Muscle of leg (tissue), 3 donors: ENCODE measurements at regions not wholly inside any gene's neighbourhood (a gene's known extent, or its start where the extent isn't known, plus 50 kb on each side); places are given as distances from the start of the nearest gene placed in this dataset.

ENCODE experiments used
- DNase-seq: peaks from one replicate; pipeline ENCODE4 v3.0.0; 2013
- H3K27ac ChIP-seq: one replicate; pipeline ENCODE4 v1.5.1; 2013; ENCODE audit warnings: mild to moderate bottlenecking, low read length, control low read depth
- H3K27me3 ChIP-seq: one replicate; pipeline ENCODE4 v1.6.1; 2013; ENCODE audit warnings: low read length; ENCODE audit not compliant: control insufficient read depth, insufficient read depth
- H3K36me3 ChIP-seq: one replicate; pipeline ENCODE4 v1.6.1; 2013; ENCODE audit warnings: low read length; ENCODE audit not compliant: control insufficient read depth, insufficient read depth
- H3K4me1 ChIP-seq: one replicate; pipeline ENCODE4 v1.6.1; 2013; ENCODE audit warnings: low read length; ENCODE audit not compliant: control insufficient read depth, insufficient read depth
- H3K4me3 ChIP-seq: one replicate; pipeline ENCODE4 v1.5.1; 2013; ENCODE audit warnings: low read length, control low read depth
- H3K9me3 ChIP-seq: replicated peaks from 2 replicates; pipeline ENCODE4 v1.6.1; 2013; ENCODE audit warnings: low read depth, low read length; ENCODE audit not compliant: control insufficient read depth
- WGBS: methylation state at CpG from one replicate; pipeline ENCODE4 v1.1.5; 2013; ENCODE audit warnings: missing lambda C conversion rate; ENCODE audit not compliant: insufficient coverage; 5-methylcytosine and 5-hydroxymethylcytosine counted together

DNA sequence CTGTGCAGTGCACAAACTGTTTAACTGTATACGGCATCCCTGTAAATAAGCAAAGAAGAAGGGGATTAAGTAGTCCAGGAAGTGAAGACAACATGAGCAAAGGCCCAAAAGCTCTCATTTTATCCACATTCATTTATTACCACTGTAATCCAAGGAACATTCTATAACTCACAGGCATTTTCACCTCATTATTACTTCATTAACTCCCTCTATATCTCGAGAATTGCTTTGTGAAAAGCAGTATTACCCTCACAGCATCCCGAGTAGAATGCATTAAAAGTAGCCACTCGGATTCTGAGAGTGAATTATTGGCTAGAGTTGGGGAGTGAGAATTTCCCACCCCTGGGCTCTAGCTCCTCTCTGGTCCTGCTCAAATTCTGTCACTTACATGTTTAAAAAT is 51.0 kb upstream of the CHCHD3 start:
- no peak overlapping the region for H3K4me3 ChIP-seq
- no peaks in the 10 kb centered on the region for H3K36me3 ChIP-seq
- DNase-seq: no peak
- H3K27ac ChIP-seq: no peak overlapping the region
- WGBS: no CpG with 5 or more reads among the region's 4 CpGs
- peaks cover 4% of the 10 kb centered on the region for H3K27me3 ChIP-seq
- H3K9me3 ChIP-seq: no peaks in the 10 kb centered on the region
- H3K4me1 ChIP-seq: no peaks in the 10 kb centered on the region

DNA sequence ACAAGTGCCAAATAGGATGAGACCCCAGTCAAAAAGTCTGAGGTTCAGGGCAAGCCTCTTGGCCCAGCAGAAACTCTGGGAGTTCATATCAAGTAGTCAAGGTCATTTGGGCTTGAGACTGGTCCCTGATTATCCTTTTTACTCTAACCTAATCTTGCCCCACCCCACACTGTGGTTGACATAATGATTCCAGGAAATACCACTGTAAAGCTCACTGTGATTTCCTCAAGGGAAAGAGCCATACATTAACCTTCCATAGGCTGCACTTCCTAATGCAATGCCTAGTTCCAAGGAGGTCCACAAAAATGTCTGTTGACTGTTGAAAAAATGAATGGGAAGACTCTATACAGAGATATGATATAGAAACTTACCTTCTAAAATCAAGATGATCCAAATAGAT is 52.9 kb upstream of the CHCHD3 start:
- DNase-seq: no peak
- Histone ChIP-seq H3K36me3 (no peaks in the 10 kb centered on the region), H3K27me3 (peaks cover 4% of the 10 kb centered on the region), H3K4me3 (no peak overlapping the region), H3K4me1 (no peaks in the 10 kb centered on the region), H3K9me3 (no peaks in the 10 kb centered on the region), H3K27ac (no peak overlapping the region)

DNA sequence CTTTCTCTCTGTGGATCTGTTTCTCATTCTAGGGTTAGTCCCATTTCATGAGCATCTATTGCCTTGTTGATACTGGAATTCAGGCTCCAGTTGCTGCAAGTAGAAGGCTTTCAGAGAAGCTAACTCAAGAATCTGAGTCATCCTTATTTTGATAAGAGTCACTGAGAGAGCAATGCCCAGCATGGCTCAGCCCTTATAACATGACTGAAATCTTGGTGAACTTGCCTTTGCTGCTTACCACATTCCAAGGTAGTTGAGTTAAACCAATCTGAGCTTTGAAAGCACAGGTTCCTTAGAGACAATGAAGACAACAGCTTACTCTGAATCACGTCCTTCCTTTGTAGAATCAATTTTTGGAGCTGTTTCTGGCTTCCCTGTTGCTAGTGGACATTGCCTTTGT is 53.6 kb upstream of the CHCHD3 start:
- Histone ChIP-seq H3K27ac (no peak overlapping the region), H3K4me3 (no peak overlapping the region), H3K4me1 (no peaks in the 10 kb centered on the region), H3K27me3 (peaks cover 4% of the 10 kb centered on the region), H3K9me3 (no peaks in the 10 kb centered on the region), H3K36me3 (no peaks in the 10 kb centered on the region)
- no peak for DNase-seq
- WGBS: 60% methylated on average over 1 of the region's 1 CpG

DNA sequence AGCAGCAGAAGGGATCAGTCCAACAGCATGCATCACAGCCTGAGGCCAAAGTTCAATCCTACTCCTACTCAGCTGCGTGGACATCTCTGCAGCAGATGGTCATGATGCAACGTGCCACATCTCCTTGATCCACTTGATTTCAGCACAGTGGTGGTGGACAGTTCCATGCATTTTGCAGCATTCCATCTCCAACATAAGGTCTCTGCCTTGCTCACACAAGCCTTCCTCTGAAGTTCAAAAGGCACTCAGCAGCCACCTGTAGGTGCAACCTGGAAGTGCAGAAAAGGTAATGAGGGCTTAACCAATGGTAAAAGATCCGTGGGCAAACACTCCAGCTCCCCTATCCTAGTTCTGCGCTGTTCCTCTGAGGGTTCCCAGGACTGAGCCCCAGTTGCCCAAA is 57.5 kb upstream of the CHCHD3 start:
- Histone ChIP-seq H3K36me3 (no peaks in the 10 kb centered on the region), H3K27me3 (peaks cover 4% of the 10 kb centered on the region), H3K4me1 (no peaks in the 10 kb centered on the region), H3K4me3 (no peak overlapping the region), H3K9me3 (no peaks in the 10 kb centered on the region), H3K27ac (no peak overlapping the region)
- 48% methylated on average over 4 of the region's 4 CpGs for WGBS
- peak; percentile 41 for DNase-seq

DNA sequence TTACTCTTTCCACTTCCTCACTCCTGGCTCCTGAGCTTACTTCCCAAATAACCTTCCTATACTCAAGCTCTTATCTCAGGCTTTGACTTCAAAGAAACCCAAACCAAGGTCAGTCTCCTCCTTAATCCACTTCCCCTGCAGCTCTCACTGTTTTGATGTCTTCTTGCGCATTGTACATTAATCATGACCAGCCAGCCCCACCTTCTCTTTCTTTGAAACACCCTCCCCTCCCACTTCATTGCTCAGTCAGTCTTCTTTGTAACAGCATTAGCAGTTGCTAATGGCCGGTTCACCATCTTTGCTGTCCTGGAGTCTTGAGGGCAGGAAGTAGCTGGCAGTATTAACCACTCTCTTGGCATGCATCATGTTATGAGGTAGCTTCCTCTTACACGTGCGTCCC is 57.9 kb upstream of the CHCHD3 start:
- Histone ChIP-seq H3K9me3 (no peaks in the 10 kb centered on the region), H3K27ac (no peak overlapping the region), H3K4me1 (no peaks in the 10 kb centered on the region), H3K27me3 (peaks cover 4% of the 10 kb centered on the region), H3K4me3 (no peak overlapping the region), H3K36me3 (no peaks in the 10 kb centered on the region)
- DNase-seq: no peak
- WGBS: 81% methylated on average over 2 of the region's 4 CpGs

DNA sequence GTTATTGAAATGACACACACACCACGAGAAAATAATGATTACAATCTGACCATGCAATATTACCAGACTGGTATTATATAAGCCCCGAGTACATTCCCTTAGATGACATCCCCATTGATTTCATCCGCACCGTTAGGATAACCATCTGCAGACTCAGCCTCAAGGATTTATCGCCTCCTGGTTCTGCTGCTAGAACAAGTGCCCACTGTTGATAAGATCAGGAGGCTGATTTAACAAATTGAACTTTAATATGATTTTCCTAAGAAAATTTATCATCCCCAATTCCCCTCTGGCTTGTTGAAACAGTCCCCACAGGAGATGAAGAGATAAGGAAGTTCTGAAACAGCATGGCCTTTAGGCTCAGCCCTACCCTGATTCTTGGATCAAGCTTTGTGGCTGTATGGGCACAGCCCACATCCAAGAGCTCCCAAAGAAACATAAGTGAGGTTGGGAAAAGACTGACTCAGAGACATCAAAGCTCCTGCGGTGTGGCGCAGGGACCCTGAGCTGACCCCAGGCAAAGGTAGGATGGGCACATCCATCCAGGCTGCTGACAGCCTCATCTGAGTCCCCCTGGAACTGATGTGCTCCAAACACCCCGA is 59.2 kb upstream of the CHCHD3 start:
- no peaks in the 10 kb centered on the region for H3K4me1 ChIP-seq
- WGBS: 70% methylated on average over 7 of the region's 8 CpGs
- DNase-seq: no peak

DNA sequence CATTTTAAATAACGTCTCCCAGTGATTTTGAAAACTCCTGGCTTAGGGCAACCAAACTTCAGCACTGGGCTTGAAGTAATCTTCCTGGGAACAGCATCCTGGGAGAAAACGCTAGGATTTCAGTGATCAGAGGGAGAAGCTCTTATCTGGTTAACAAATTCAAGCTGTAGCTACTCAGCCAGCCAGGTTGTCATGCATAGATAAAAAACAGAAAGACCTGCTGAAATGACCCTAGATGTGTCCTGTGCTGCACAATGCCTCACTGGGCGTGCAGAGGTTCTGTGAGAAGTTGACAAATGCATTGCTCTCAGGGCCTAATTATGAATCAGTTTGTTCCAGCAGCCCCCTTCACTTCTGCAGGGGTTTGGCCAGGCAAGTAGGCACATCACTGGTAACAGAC is 68.9 kb upstream of the CHCHD3 start:
- 78% methylated on average over 1 of the region's 3 CpGs for WGBS
- H3K4me1 ChIP-seq: no peaks in the 10 kb centered on the region
- H3K4me3 ChIP-seq: no peak overlapping the region
- no peaks in the 10 kb centered on the region for H3K36me3 ChIP-seq
- H3K9me3 ChIP-seq: no peaks in the 10 kb centered on the region
- H3K27me3 ChIP-seq: peaks cover 2% of the 10 kb centered on the region
- no peak overlapping the region for H3K27ac ChIP-seq
- DNase-seq: no peak

More for the DNA sequence above, 59.2 kb upstream of the CHCHD3 start:
- Histone ChIP-seq H3K27me3 (no peaks in the 10 kb centered on the region), H3K36me3 (no peaks in the 10 kb centered on the region), H3K27ac (no peak overlapping the region), H3K9me3 (no peaks in the 10 kb centered on the region), H3K4me3 (no peak overlapping the region)

DNA sequence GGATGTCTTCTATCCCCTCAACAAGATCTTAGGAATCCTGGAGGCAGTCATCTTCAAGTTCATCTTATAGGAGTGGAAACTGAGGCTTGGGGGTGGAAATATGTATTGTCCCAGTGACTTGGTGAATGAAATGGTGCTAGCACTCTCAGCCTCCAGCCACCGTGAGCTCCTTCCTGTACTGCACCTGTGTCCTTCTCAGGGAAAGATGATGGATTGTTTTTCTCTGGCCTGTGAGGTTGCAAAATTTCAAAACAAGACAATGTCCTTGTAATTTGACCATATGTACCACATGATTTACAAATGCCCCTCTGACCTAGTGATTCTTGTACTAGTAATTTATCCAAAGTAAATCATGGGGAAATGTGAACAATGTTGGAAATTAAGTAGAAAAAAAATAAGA is 71.0 kb upstream of the CHCHD3 start:
- Histone ChIP-seq H3K36me3 (no peaks in the 10 kb centered on the region), H3K4me1 (no peaks in the 10 kb centered on the region), H3K9me3 (no peaks in the 10 kb centered on the region), H3K4me3 (no peak overlapping the region), H3K27ac (no peak overlapping the region), H3K27me3 (peaks cover 2% of the 10 kb centered on the region)
- WGBS: no CpG with 5 or more reads among the region's 1 CpG
- DNase-seq: no peak

DNA sequence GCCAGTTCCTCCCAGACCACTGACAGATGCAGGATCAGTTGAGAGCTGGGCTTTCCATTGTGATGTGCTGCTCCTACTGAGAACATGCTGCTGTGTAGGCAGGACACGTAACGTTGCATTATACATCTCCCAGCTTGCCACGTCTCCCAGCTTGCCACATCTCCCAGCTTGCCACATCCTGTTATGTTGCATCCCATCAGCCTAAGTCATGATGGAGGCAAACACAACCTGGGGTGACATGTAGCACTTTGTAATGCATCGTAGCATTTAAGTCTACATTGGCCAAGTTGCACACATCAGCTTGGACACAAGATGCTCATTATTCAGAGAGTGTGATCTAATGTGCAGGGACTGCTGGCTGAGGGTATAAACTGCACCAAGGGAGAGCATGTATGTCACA is 73.3 kb upstream of the CHCHD3 start:
- Histone ChIP-seq H3K27ac (no peak overlapping the region), H3K4me1 (no peaks in the 10 kb centered on the region), H3K36me3 (no peaks in the 10 kb centered on the region), H3K27me3 (no peaks in the 10 kb centered on the region), H3K9me3 (no peaks in the 10 kb centered on the region), H3K4me3 (no peak overlapping the region)
- 60% methylated on average over 3 of the region's 4 CpGs for WGBS
- no peak for DNase-seq

DNA sequence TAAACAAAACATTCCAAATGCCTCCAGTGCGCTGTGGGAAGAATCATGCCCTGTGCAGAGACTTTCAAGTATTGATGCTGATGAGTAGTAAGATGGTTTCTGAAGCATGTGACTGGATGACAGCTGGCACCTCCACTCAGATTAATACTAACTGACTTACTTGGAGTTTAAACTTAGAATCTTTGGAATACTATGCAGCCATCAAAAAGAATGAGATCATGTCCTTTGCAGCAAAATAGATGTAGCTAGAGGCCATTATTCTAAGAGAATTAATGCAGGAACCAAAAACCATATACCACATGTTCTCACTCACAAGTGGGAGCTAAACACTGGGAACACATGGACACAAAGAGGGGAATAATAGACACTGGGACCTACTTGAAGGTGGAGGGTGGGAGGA is 73.8 kb upstream of the CHCHD3 start:
- no CpG with 5 or more reads among the region's 1 CpG for WGBS
- Histone ChIP-seq H3K9me3 (no peaks in the 10 kb centered on the region), H3K27me3 (no peaks in the 10 kb centered on the region), H3K4me1 (no peaks in the 10 kb centered on the region), H3K27ac (no peak overlapping the region), H3K4me3 (no peak overlapping the region), H3K36me3 (no peaks in the 10 kb centered on the region)
- DNase-seq: no peak

DNA sequence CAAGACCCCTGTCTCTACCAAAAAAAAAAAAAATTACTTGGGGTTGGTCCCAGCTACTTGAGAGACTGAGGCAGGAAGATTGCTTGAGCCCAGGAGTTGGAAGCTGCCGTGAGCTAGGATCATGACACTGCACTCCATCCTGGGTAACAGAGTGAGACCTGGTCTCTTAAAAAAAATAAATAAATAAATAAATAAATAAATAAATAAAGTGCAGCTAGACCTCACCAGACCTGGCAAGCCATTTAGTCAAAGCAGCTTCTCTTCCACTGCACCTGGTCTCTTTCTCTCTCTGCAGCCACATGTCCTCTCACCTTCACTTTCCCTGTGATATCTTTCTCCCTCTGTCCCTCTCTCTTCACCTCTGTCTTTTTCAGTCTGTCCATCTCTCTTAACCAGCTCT is 75.2 kb upstream of the CHCHD3 start:
- no peak for DNase-seq
- no peaks in the 10 kb centered on the region for H3K36me3 ChIP-seq
- H3K27me3 ChIP-seq: no peaks in the 10 kb centered on the region
- H3K4me3 ChIP-seq: no peak overlapping the region
- no CpG with 5 or more reads among the region's 1 CpG for WGBS
- H3K27ac ChIP-seq: no peak overlapping the region
- no peaks in the 10 kb centered on the region for H3K4me1 ChIP-seq
- no peaks in the 10 kb centered on the region for H3K9me3 ChIP-seq
